Activated CD4-positive, alpha-beta T cell treated with anti-CD3 and anti-CD28 coated beads, Interleukin-2, amount 10 ng/mL, durations not matched to agents 7 days and 5 days (primary cell): ENCODE measurements at regions not wholly inside any gene's neighbourhood (a gene's known extent, or its start where the extent isn't known, plus 50 kb on each side); places are given as distances from the start of the nearest gene placed in this dataset.

Experiments used
- CTCF ChIA-PET: fragments of 350-600 bp; sonication (Branson Sonifier 250); formaldehyde crosslinking; loops from one replicate; lab custom pipeline; 2021; ENCODE audit warnings: antibody characterized with exemption; lab: Charles Lee
- POLR2A ChIA-PET: fragments of 350-600 bp; sonication (Branson Sonifier 250); formaldehyde crosslinking; loops from one replicate; lab custom pipeline; 2021; ENCODE audit warnings: antibody characterized with exemption; lab: Charles Lee
- DNase-seq: peaks from one replicate; pipeline ENCODE4 v3.0.0-alpha.2; 2020
- H3K27ac Mint-ChIP-seq: one replicate; pipeline ENCODE4 v1.8.0; 2021; ENCODE audit warnings: mild to moderate bottlenecking, moderate library complexity, mixed read lengths
- H3K27me3 Mint-ChIP-seq: one replicate; pipeline ENCODE4 v1.8.0; 2021; ENCODE audit warnings: mixed read lengths
- H3K36me3 Mint-ChIP-seq: one replicate; pipeline ENCODE4 v1.8.0; 2021; ENCODE audit warnings: low read depth, mixed read lengths
- H3K4me1 Mint-ChIP-seq: one replicate; pipeline ENCODE4 v1.8.0; 2021; ENCODE audit warnings: mixed read lengths
- H3K4me3 Mint-ChIP-seq: one replicate; pipeline ENCODE4 v1.8.0; 2021; ENCODE audit warnings: mild to moderate bottlenecking, moderate library complexity, mixed read lengths
- H3K9me3 Mint-ChIP-seq: one replicate; pipeline ENCODE4 v1.8.0; 2021; ENCODE audit warnings: mixed read lengths

GRCh38 chr9:3161912-3162311 is 318.0 kb upstream of the PUM3 start:
- CTCF ChIA-PET: no interaction called here
- Mint-ChIP-seq H3K4me1 (no peaks in the 10 kb centered on the region), H3K4me3 (no peak overlapping the region), H3K9me3 (no peaks in the 10 kb centered on the region), H3K27me3 (peaks cover 12% of the 10 kb centered on the region), H3K27ac (no peak overlapping the region), H3K36me3 (no peaks in the 10 kb centered on the region)
- DNase-seq: no peak
- POLR2A ChIA-PET: no interaction called here

DNA sequence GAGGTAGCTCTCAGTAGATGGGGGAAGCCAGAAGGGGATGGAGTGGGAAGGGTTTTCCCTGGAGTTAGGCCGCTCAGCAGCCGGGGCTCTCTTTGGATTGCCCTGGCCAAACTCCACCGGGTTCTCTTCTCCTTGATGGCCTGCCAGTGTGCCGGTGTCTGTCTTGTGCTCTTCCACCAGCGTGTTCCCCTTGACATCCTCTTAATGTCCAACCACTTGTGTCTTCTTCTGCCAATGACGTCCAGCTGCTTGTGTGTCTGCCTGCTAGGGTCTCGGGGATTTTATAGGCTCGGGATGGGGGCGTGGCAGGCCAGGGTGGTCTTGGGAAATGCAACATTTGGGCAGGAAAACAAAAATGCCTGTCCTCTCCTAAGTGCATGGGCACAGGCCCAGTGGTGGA is 313.1 kb upstream of the PUM3 start:
- Mint-ChIP-seq H3K4me3 (no peak overlapping the region), H3K36me3 (no peaks in the 10 kb centered on the region), H3K9me3 (no peaks in the 10 kb centered on the region), H3K27ac (no peak overlapping the region), H3K27me3 (peaks cover 5% of the 10 kb centered on the region), H3K4me1 (no peaks in the 10 kb centered on the region)
- ChIA-PET CTCF (no interaction called here), POLR2A (no interaction called here)
- no peak for DNase-seq

- POLR2A ChIA-PET: no interaction called here
- CTCF ChIA-PET: no interaction called here
- H3K4me1 Mint-ChIP-seq: no peaks in the 10 kb centered on the region
Observed at GRCh38 chr9:3151672-3152576, 308.0 kb upstream of the PUM3 start.

GRCh38 chr9:3150074-3150473 is 306.2 kb upstream of the PUM3 start:
- no peak overlapping the region for H3K27ac Mint-ChIP-seq
- H3K27me3 Mint-ChIP-seq: peaks cover 2% of the 10 kb centered on the region
- ChIA-PET CTCF (interaction anchor here (1.3 kb wide), 1 partner anchor 15 kb away, joined by 3 read pairs; no protein-coding TSS in a partner anchor), POLR2A (no interaction called here)
- no peaks in the 10 kb centered on the region for H3K9me3 Mint-ChIP-seq
- no peaks in the 10 kb centered on the region for H3K4me1 Mint-ChIP-seq
- no peaks in the 10 kb centered on the region for H3K36me3 Mint-ChIP-seq
- H3K4me3 Mint-ChIP-seq: no peak overlapping the region
- no peak for DNase-seq

More at GRCh38 chr9:3151672-3152576, 308.0 kb upstream of the PUM3 start:
- Mint-ChIP-seq H3K9me3 (no peaks in the 10 kb centered on the region), H3K27ac (no peak overlapping the region), H3K4me3 (no peak overlapping the region), H3K27me3 (peaks cover 2% of the 10 kb centered on the region), H3K36me3 (no peaks in the 10 kb centered on the region)
- DNase-seq: no peak

GRCh38 chr9:3138231-3139229 is 294.6 kb upstream of the PUM3 start:
- DNase-seq: no peak
- Mint-ChIP-seq H3K27ac (no peak overlapping the region), H3K27me3 (peaks cover 14% of the 10 kb centered on the region), H3K9me3 (peaks cover 3% of the 10 kb centered on the region), H3K4me1 (no peaks in the 10 kb centered on the region), H3K4me3 (no peak overlapping the region), H3K36me3 (no peaks in the 10 kb centered on the region)
- ChIA-PET POLR2A (no interaction called here), CTCF (no interaction called here)

- H3K9me3 Mint-ChIP-seq: peaks cover under 1% of the 10 kb centered on the region
- CTCF ChIA-PET: no interaction called here
Observed at GRCh38 chr9:3137347-3137695, 293.4 kb upstream of the PUM3 start.

GRCh38 chr9:3136686-3137346 is 292.9 kb upstream of the PUM3 start:
- POLR2A ChIA-PET: no interaction called here
- H3K36me3 Mint-ChIP-seq: no peaks in the 10 kb centered on the region
- CTCF ChIA-PET: no interaction called here

More at GRCh38 chr9:3137347-3137695, 293.4 kb upstream of the PUM3 start:
- no peak overlapping the region for H3K27ac Mint-ChIP-seq
- H3K36me3 Mint-ChIP-seq: no peaks in the 10 kb centered on the region
- no peak for DNase-seq
- H3K4me3 Mint-ChIP-seq: no peak overlapping the region
- H3K4me1 Mint-ChIP-seq: no peaks in the 10 kb centered on the region
- POLR2A ChIA-PET: no interaction called here
- peaks cover 14% of the 10 kb centered on the region for H3K27me3 Mint-ChIP-seq

GRCh38 chr9:3136230-3136629 is 292.3 kb upstream of the PUM3 start:
- Mint-ChIP-seq H3K27me3 (peaks cover 14% of the 10 kb centered on the region), H3K36me3 (no peaks in the 10 kb centered on the region), H3K27ac (no peak overlapping the region), H3K4me3 (no peak overlapping the region), H3K4me1 (no peaks in the 10 kb centered on the region), H3K9me3 (no peaks in the 10 kb centered on the region)
- no peak for DNase-seq
- ChIA-PET CTCF (no interaction called here), POLR2A (no interaction called here)

More at GRCh38 chr9:3136686-3137346, 292.9 kb upstream of the PUM3 start:
- no peak for DNase-seq
- no peaks in the 10 kb centered on the region for H3K9me3 Mint-ChIP-seq
- no peak overlapping the region for H3K4me3 Mint-ChIP-seq
- H3K4me1 Mint-ChIP-seq: no peaks in the 10 kb centered on the region
- no peak overlapping the region for H3K27ac Mint-ChIP-seq
- peaks cover 14% of the 10 kb centered on the region for H3K27me3 Mint-ChIP-seq

DNA sequence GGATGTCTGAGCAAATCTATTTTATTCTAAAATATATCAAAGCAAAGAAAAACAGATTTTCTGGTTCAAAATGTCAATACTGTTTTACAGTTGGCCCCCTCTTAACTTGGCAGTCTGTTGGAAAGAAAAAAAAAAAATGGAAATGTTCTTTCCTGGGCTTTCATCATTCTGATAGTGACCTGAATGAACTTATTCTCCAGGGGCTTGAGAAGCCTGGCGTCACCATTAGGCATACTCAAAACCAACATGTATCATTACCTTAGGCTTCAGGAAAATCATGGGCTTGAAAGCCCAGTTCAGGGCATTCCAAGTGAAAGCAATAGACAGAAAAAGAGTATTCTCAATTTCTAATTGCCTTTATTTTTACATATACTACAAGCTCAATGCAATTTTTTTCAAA is 283.7 kb upstream of the PUM3 start:
- H3K36me3 Mint-ChIP-seq: no peaks in the 10 kb centered on the region
- CTCF ChIA-PET: no interaction called here
- no peaks in the 10 kb centered on the region for H3K9me3 Mint-ChIP-seq
- no peak overlapping the region for H3K4me3 Mint-ChIP-seq
- POLR2A ChIA-PET: no interaction called here
- DNase-seq: no peak
- peaks cover 1% of the 10 kb centered on the region for H3K27me3 Mint-ChIP-seq
- H3K4me1 Mint-ChIP-seq: no peaks in the 10 kb centered on the region
- no peak overlapping the region for H3K27ac Mint-ChIP-seq

DNA sequence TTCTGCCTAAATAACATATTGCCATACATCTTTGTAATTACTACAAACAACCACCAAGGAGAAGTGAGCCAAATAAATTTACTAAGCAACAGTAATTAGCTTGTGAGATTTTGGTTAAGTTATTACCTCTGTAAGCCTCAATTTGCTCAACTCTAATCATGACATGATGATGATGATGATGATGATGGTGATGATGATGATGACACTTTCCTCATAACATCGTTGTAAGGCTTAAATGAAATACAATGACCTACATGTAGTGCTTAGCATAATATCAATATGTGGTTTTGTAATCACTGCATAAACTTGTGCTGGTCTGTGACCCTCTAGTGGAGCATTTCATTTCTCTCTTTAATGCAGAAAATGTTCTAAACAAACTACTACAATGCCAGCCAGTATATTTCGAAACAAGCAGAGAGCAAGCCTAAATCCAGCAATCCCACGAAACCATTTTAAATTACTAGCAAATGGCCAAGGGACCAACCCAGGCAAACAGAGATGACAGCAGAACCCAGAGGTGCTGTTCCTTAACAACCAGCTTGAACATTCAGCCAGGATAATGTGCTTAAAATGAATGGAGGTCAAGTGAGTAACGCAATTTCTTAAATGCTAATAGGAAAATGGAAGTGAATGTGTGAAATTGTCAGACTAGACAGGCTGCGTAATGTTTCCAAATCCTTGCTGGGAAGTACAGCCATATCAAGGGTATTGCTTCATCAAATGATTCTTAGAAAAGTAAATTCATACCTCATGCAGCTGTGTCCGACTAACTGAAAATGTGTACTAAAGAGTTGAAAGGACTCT is 281.9 kb upstream of the PUM3 start:
- no peak overlapping the region for H3K27ac Mint-ChIP-seq
- no peaks in the 10 kb centered on the region for H3K9me3 Mint-ChIP-seq
- H3K36me3 Mint-ChIP-seq: no peaks in the 10 kb centered on the region
- H3K4me3 Mint-ChIP-seq: no peak overlapping the region
- no peaks in the 10 kb centered on the region for H3K4me1 Mint-ChIP-seq
- ChIA-PET POLR2A (no interaction called here), CTCF (no interaction called here)
- peaks cover 1% of the 10 kb centered on the region for H3K27me3 Mint-ChIP-seq
- no peak for DNase-seq

GRCh38 chr9:3124001-3124400 is 280.1 kb upstream of the PUM3 start:
- Mint-ChIP-seq H3K9me3 (no peaks in the 10 kb centered on the region), H3K27ac (no peak overlapping the region), H3K4me1 (no peaks in the 10 kb centered on the region), H3K36me3 (no peaks in the 10 kb centered on the region), H3K4me3 (no peak overlapping the region), H3K27me3 (no peaks in the 10 kb centered on the region)
- POLR2A ChIA-PET: no interaction called here
- DNase-seq: no peak
- CTCF ChIA-PET: no interaction called here

DNA sequence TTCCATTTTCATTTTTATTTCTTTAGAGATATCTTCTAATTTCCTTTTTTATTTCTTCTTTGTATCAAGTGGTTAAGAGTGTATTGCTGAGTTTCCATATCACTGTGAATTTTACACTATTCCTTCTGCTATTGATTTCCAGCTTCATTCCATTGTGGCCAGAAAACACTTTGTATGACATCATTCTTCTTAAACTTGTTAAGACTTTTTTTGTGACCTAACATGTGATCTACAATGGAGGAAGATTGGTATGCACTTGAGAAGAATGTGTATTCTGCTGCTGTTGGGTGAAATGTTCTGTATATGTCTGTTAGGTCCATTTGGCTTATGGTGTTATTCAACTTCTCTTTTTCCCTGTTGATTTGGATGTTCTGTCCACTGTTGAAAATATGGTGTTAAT is 274.2 kb upstream of the PUM3 start:
- no peak for DNase-seq
- Mint-ChIP-seq H3K27ac (no peak overlapping the region), H3K27me3 (no peaks in the 10 kb centered on the region), H3K4me3 (no peak overlapping the region), H3K4me1 (no peaks in the 10 kb centered on the region), H3K36me3 (no peaks in the 10 kb centered on the region), H3K9me3 (peaks cover 5% of the 10 kb centered on the region)
- POLR2A ChIA-PET: no interaction called here
- CTCF ChIA-PET: no interaction called here
